Testis (tissue), 2 donors: ENCODE measurements at regions not wholly inside any gene's neighbourhood (a gene's known extent, or its start where the extent isn't known, plus 50 kb on each side); places are given as distances from the start of the nearest gene placed in this dataset.

Experiments used
- POLR2A ChIP-seq: fragments of 450-650 bp; IDR thresholded peaks from one replicate; pipeline ENCODE4 v1.6.1; 2017; ENCODE audit warnings: antibody characterized with exemption, mild to moderate bottlenecking, moderate library complexity
- TF ChIP-seq, protein P1 (sequence below), 3 experiments: fragments of 450-650 bp in 2 of 3; fragments of 200-600 bp in 1 of 3; sonication (generic) in 1 of 3; IDR thresholded peaks; one replicate each; pipeline ENCODE4 v1.5.1; 2016 to 2019; ENCODE audit warnings: antibody characterized with exemption in 3 of 3, mild to moderate bottlenecking in 2 of 3, moderate library complexity in 1 of 3

GRCh38 chr18:73004260-73004659, 136.5 kb upstream of the NETO1 start:
- no peak for TF ChIP-seq POLR2A
- TF ChIP-seq, protein P1, sequence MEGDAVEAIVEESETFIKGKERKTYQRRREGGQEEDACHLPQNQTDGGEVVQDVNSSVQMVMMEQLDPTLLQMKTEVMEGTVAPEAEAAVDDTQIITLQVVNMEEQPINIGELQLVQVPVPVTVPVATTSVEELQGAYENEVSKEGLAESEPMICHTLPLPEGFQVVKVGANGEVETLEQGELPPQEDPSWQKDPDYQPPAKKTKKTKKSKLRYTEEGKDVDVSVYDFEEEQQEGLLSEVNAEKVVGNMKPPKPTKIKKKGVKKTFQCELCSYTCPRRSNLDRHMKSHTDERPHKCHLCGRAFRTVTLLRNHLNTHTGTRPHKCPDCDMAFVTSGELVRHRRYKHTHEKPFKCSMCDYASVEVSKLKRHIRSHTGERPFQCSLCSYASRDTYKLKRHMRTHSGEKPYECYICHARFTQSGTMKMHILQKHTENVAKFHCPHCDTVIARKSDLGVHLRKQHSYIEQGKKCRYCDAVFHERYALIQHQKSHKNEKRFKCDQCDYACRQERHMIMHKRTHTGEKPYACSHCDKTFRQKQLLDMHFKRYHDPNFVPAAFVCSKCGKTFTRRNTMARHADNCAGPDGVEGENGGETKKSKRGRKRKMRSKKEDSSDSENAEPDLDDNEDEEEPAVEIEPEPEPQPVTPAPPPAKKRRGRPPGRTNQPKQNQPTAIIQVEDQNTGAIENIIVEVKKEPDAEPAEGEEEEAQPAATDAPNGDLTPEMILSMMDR (IDR thresholded peaks at IDR 0.05): no peak
